Mesendoderm (in vitro differentiated cells): ENCODE measurements at regions not wholly inside any gene's neighbourhood (a gene's known extent, or its start where the extent isn't known, plus 50 kb on each side); places are given as distances from the start of the nearest gene placed in this dataset.

ENCODE experiments used
- DNase-seq: peaks from one replicate; pipeline ENCODE4 v3.0.0; 2013
- H2AK5ac ChIP-seq: 2 replicates; pipeline ENCODE4 v1.6.1; 2013; ENCODE audit warnings: low read length, inconsistent platforms
- H2BK120ac ChIP-seq: 2 replicates; pipeline ENCODE4 v1.6.1; 2013; ENCODE audit warnings: low read depth, mild to moderate bottlenecking, low read length, moderate library complexity, mixed read lengths
- H2BK15ac ChIP-seq: replicated peaks from 2 replicates; pipeline ENCODE4 v1.6.1; 2013; ENCODE audit warnings: low read depth, mild to moderate bottlenecking, moderate library complexity
- H2BK5ac ChIP-seq: 2 replicates; pipeline ENCODE4 v1.6.1; 2013; ENCODE audit warnings: low read length, inconsistent platforms
- H3K18ac ChIP-seq: 2 replicates; pipeline ENCODE4 v1.6.1; 2013; ENCODE audit warnings: mild to moderate bottlenecking, low read length, mixed read lengths
- H3K23ac ChIP-seq: one replicate; pipeline ENCODE4 v1.6.1; 2013; ENCODE audit warnings: low read length
- H3K27ac ChIP-seq: 2 replicates; pipeline ENCODE4 v1.5.1; 2013; ENCODE audit warnings: low read depth, mild to moderate bottlenecking, inconsistent platforms, low read length, moderate library complexity
- H3K27me3 ChIP-seq: 2 replicates; pipeline ENCODE4 v1.6.1; 2013; ENCODE audit warnings: low read length, control low read depth, mild to moderate bottlenecking, inconsistent platforms; ENCODE audit not compliant: insufficient read depth, poor library complexity
- H3K36me3 ChIP-seq: 2 replicates; pipeline ENCODE4 v1.6.1; 2013; ENCODE audit warnings: low read length, inconsistent platforms; ENCODE audit not compliant: control insufficient read depth, insufficient read depth
- H3K4ac ChIP-seq: one replicate; pipeline ENCODE4 v1.6.1; 2013; ENCODE audit warnings: low read depth, mild to moderate bottlenecking, low read length, moderate library complexity
- H3K4me1 ChIP-seq: 2 replicates; pipeline ENCODE4 v1.6.1; 2013; ENCODE audit warnings: low read depth, low read length, inconsistent platforms; ENCODE audit not compliant: control insufficient read depth
- H3K4me2 ChIP-seq: 2 replicates; pipeline ENCODE4 v1.6.1; 2013; ENCODE audit warnings: low read length
- H3K4me3 ChIP-seq: 2 replicates; pipeline ENCODE4 v1.5.1; 2013; ENCODE audit warnings: mild to moderate bottlenecking, low read length
- H3K56ac ChIP-seq: one replicate; pipeline ENCODE4 v1.6.1; 2013; ENCODE audit warnings: low read length
- H3K79me1 ChIP-seq: 2 replicates; pipeline ENCODE4 v1.6.1; 2013; ENCODE audit warnings: low read length, inconsistent platforms
- H3K79me2 ChIP-seq: 2 replicates; pipeline ENCODE4 v1.6.1; 2013; ENCODE audit warnings: mild to moderate bottlenecking, low read length; ENCODE audit not compliant: control insufficient read depth, insufficient read depth
- H3K9ac ChIP-seq: 2 replicates; pipeline ENCODE4 v1.6.1; 2013; ENCODE audit warnings: low read length, inconsistent platforms
- H4K5ac ChIP-seq: one replicate; pipeline ENCODE4 v1.6.1; 2013; ENCODE audit warnings: low read length
- H4K8ac ChIP-seq: one replicate; pipeline ENCODE4 v1.6.1; 2013; ENCODE audit warnings: low read depth, mild to moderate bottlenecking, control low read depth, low read length, moderate library complexity
- WGBS: extraction: QIAGEN DNeasy Blood & Tissue Kit; methylation state at CpG from one replicate; pipeline ENCODE4 v1.1.7; 2013; ENCODE audit warnings: low lambda C conversion rate, missing lambda C conversion rate; ENCODE audit not compliant: insufficient coverage; ENCODE audit errors: extremely low coverage; 5-methylcytosine and 5-hydroxymethylcytosine counted together

- Histone ChIP-seq H3K79me1 (no peaks in the 10 kb centered on the region), H2BK5ac (no peak overlapping the region), H2BK15ac (no peak overlapping the region), H3K27me3 (no peaks in the 10 kb centered on the region), H2AK5ac (no peak overlapping the region), H3K56ac (peak overlapping the region; percentile 26), H3K4ac (no peak overlapping the region), H3K36me3 (no peaks in the 10 kb centered on the region), H3K4me1 (peaks cover 10% of the 10 kb centered on the region), H3K79me2 (no peaks in the 10 kb centered on the region), H3K27ac (no peak overlapping the region), H3K9ac (no peak overlapping the region), H3K4me3 (no peak overlapping the region), H4K5ac (no peak overlapping the region), H3K18ac (no peak overlapping the region), H3K4me2 (no peak overlapping the region), H4K8ac (no peak overlapping the region), H2BK120ac (no peak overlapping the region), H3K23ac (no peak overlapping the region)
- no peak for DNase-seq
- no CpG with 5 or more reads among the region's 6 CpGs for WGBS
Observed at GRCh38 chr20:24165301-24166122, 176.9 kb upstream of the GGTLC1 start.

- H4K5ac ChIP-seq: no peak overlapping the region
- H3K27me3 ChIP-seq: no peaks in the 10 kb centered on the region
- peaks cover 10% of the 10 kb centered on the region for H3K4me1 ChIP-seq
- no peak overlapping the region for H3K9ac ChIP-seq
- peak; percentile 49 for DNase-seq
- no peak overlapping the region for H2AK5ac ChIP-seq
- H2BK5ac ChIP-seq: no peak overlapping the region
- H3K79me1 ChIP-seq: no peaks in the 10 kb centered on the region
- H3K4ac ChIP-seq: no peak overlapping the region
- no peak overlapping the region for H3K4me2 ChIP-seq
- no peaks in the 10 kb centered on the region for H3K36me3 ChIP-seq
- H2BK120ac ChIP-seq: no peak overlapping the region
- H3K4me3 ChIP-seq: no peak overlapping the region
- WGBS: no CpG with 5 or more reads among the region's 5 CpGs
- no peak overlapping the region for H4K8ac ChIP-seq
- H3K23ac ChIP-seq: no peak overlapping the region
- no peak overlapping the region for H3K56ac ChIP-seq
- H2BK15ac ChIP-seq: no peak overlapping the region
- H3K18ac ChIP-seq: no peak overlapping the region
- H3K79me2 ChIP-seq: no peaks in the 10 kb centered on the region
- no peak overlapping the region for H3K27ac ChIP-seq
Observed at GRCh38 chr20:24164360-24164759, 175.8 kb upstream of the GGTLC1 start.

GRCh38 chr20:24163506-24163905 is 174.9 kb upstream of the GGTLC1 start:
- Histone ChIP-seq H2BK120ac (no peak overlapping the region), H3K79me2 (no peaks in the 10 kb centered on the region), H4K5ac (no peak overlapping the region), H3K4ac (no peak overlapping the region), H3K79me1 (no peaks in the 10 kb centered on the region), H3K4me3 (no peak overlapping the region), H3K27me3 (no peaks in the 10 kb centered on the region), H2AK5ac (no peak overlapping the region), H3K4me1 (peaks cover 10% of the 10 kb centered on the region), H3K36me3 (no peaks in the 10 kb centered on the region), H3K9ac (no peak overlapping the region), H2BK5ac (no peak overlapping the region), H3K56ac (no peak overlapping the region), H3K27ac (no peak overlapping the region), H3K23ac (no peak overlapping the region), H3K18ac (no peak overlapping the region), H3K4me2 (no peak overlapping the region), H4K8ac (no peak overlapping the region), H2BK15ac (no peak overlapping the region)
- no CpG with 5 or more reads among the region's 2 CpGs for WGBS
- no peak for DNase-seq

- Histone ChIP-seq H2AK5ac (no peak overlapping the region), H4K8ac (no peak overlapping the region), H2BK120ac (no peak overlapping the region), H3K4me3 (no peak overlapping the region), H3K56ac (no peak overlapping the region), H3K79me2 (no peaks in the 10 kb centered on the region), H4K5ac (no peak overlapping the region), H3K27ac (no peak overlapping the region), H3K4ac (no peak overlapping the region), H3K18ac (no peak overlapping the region), H3K36me3 (no peaks in the 10 kb centered on the region), H3K79me1 (no peaks in the 10 kb centered on the region), H3K23ac (no peak overlapping the region), H3K27me3 (no peaks in the 10 kb centered on the region), H3K4me1 (peaks cover 2% of the 10 kb centered on the region), H3K9ac (no peak overlapping the region), H2BK5ac (no peak overlapping the region), H2BK15ac (no peak overlapping the region), H3K4me2 (no peak overlapping the region)
- no CpG with 5 or more reads among the region's 5 CpGs for WGBS
- DNase-seq: peak; percentile 68
Observed at GRCh38 chr20:24160563-24161281, 172.1 kb upstream of the GGTLC1 start.

- Histone ChIP-seq H3K79me2 (no peaks in the 10 kb centered on the region), H3K23ac (no peak overlapping the region), H3K18ac (no peak overlapping the region), H4K8ac (no peak overlapping the region), H3K4me2 (no peak overlapping the region), H2BK5ac (no peak overlapping the region), H4K5ac (no peak overlapping the region), H3K79me1 (no peaks in the 10 kb centered on the region), H2AK5ac (no peak overlapping the region), H2BK120ac (no peak overlapping the region), H3K4ac (no peak overlapping the region), H3K4me3 (no peak overlapping the region), H3K4me1 (no peaks in the 10 kb centered on the region), H2BK15ac (no peak overlapping the region), H3K36me3 (no peaks in the 10 kb centered on the region), H3K27ac (no peak overlapping the region), H3K27me3 (no peaks in the 10 kb centered on the region), H3K56ac (no peak overlapping the region), H3K9ac (no peak overlapping the region)
- no peak for DNase-seq
- WGBS: no CpG with 5 or more reads among the region's 2 CpGs
Observed at GRCh38 chr20:24158281-24158680, 169.7 kb upstream of the GGTLC1 start.
